ENCODE measurements at regions not wholly inside any gene's neighbourhood (a gene's known extent, or its start where the extent isn't known, plus 50 kb on each side); places are given as distances from the start of the nearest gene placed in this dataset.
"Not testable (repeated sequence)": the region's sequence is repeated elsewhere in the genome, so short reads cannot be mapped to it uniquely, and the experiment has no call there.

DNA sequence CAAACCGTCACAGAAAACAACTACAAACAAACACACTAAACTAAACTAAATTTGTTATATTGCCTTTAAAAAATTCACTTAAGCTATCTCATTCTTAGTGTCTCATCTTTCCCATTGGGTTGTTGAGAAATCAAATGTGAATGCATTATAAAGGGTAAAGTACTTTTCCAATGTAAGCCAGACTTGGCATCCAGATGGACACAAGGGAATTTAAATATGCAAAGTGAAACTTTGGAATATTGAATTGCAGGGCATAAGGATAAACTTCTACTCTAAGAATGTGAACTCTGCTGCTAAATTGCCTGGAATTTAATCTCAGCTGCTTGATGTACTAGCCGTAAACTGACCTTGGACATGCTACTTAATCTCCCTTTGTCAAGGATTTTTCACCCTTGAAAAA is 1554.6 kb downstream of the CDH8 start:
- no peak for DNase-seq

GRCh38 chr16:60478810-60479209 is 1557.4 kb downstream of the CDH8 start:
- DNase-seq, result no peak

DNA sequence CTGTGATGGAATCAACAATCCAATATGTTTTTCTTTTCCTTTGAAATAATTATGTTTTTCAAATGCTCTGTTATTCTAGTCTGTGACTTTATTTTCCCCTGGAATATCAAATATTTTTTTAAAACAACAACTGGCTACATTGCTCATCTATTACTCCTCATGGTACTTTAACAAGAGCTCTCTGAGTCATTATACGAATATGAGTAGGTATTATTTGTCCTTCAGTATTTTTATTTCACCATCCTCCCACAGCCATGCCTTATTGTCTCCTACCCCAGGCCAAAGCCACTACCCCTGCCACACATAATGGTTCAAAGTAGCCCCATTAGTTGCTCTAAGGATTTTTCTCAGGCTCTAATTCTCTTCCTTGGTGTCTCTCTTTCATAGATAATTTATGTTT is 1572.3 kb downstream of the CDH8 start:
- DNase-seq, result no peak

- DNase-seq, result no peak
Observed at GRCh38 chr16:60459463-60459862, 1576.8 kb downstream of the CDH8 start.

DNA sequence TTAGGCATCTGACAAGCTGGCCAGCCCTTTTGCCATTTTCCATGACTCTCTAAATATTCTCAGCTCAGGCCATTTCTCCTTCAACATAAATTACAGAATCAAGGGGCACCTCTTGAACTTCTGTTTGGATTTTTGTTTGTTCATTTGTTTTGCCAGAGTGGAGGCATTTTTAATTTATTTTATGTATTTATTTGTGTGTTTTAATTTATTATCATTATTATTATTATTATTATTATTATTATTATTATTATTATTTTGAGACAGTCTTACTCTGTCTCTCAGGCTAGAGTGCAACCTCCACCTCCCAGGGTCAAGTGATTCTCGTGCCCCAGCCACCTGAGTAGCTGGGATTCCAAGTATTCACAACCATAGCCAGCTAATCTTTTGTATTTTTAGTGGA is 1578.0 kb downstream of the CDH8 start:
- DNase-seq, result no peak

DNA sequence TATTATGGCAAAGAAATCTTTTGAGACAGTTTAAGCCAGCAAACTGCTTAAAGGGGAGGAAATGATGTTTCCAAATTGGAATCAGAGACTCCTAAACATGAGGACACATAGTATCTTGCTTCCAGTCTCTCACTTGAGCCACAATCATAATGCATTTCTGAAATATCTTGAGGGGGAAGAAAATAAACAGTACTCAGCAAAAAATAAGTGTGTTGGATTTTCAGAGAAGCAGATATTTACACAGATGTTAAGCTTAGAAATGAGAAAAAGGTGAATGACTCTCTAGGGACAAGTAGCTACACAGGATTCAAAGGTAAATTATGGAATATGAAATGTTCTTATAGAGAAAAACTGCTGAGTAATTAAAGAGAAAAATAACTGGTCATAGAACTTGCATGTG is 1583.6 kb downstream of the CDH8 start:
- no peak for DNase-seq

DNA sequence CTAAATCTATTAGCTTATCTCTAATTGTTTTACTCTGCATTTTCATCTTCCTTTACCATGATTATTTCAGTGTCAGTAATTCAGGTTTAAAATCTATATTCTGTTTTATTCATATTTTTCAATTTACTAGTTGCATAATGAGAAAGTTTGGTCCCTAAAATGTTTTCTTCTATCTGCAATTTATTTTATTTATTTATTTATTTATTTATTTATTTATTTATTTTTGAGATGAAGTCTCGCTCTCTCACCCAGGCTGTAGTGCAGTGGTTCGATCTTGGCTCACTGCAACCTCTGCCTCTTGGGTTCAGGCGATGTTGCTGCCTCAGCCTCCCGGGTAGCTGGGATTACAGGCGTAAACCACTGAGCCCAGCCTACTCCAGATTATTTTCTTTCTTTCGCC is 1597.3 kb downstream of the CDH8 start:
- DNase-seq, result no peak

DNA sequence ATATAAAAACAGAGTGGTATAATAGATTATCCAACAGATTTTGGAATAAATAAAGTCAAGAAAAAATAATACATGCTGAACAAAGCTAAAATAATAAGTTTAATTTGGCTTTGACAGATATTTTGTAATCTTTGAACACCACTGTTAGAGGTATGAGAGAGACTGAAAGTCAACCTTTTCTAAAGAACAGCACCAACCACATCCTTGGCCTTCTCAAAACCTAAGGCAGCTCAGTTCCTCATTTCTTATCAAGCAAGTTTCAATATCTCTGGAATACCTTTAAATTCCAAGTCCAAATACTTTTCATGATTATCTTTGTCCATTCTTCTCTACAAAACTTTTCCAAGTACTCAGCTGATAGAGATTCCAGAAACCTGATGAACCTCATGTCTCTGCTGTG is 1603.8 kb downstream of the CDH8 start:
- DNase-seq, result no peak

- no peak for DNase-seq
Observed at GRCh38 chr16:60419859-60420258, 1616.4 kb downstream of the CDH8 start.

DNA sequence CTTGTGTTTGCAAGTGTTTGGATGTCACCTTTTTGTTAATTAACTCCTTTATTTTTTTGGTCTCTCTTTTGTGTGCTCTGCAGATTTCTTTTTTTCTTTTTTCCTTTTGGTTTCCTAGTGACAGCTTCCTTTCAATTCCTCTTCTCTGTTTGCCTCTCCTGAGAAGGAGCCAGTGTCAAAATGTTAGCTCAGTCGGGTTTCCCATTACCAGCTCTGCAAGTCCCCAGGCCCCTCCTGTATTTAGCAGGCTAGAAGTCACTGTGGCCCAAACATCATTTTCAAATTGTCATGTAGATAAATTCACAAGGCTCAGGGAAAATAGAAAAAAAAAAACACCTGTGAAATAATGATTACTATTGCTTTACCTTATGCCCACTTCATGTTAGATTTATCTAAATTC is 1621.6 kb downstream of the CDH8 start:
- DNase-seq, result no peak

DNA sequence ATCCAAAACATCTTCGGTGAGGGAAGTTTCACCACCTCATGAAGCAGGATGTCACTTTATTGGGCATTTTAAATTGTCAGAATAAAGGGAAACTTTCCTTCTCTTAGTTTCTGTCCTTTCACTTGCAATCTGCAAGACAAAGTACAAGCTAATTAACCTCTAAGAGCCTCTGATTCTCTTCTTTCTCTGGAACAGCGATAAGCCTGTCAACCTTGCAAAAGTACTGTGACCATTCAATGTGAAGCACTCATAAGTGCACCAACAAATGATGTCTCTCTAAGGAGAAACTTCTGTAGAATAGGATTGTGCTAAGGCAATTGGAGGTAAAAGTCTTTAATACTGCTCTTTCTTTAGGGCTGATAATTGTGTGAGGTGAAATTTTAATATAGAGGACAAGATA is 1622.3 kb downstream of the CDH8 start:
- DNase-seq, result no peak

GRCh38 chr16:60407606-60408005 is 1628.6 kb downstream of the CDH8 start:
- DNase-seq, result no peak

GRCh38 chr16:60407034-60407433 is 1629.2 kb downstream of the CDH8 start:
- no peak for DNase-seq

GRCh38 chr16:60405286-60405685 is 1631.0 kb downstream of the CDH8 start:
- no peak for DNase-seq

GRCh38 chr16:60404401-60404800 is 1631.8 kb downstream of the CDH8 start:
- DNase-seq, result no peak

DNA sequence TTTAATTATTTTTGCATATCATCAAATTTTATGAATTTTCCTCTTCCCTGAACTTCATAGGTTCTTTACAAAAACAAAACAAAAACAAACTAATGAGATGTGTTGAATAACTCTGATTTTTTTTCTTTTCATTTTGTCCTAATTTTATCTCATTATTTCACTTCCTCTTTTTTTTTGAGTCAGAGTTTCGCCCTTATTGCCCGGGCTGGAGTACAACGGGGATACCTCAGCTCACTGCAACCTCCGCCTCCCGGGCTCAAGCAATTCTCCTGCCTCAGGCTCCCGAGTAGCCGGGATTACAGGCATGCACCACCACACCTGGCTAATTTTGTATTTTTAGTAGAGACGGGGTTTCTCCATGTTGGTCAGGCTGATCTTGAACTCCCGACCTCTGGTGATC is 1633.3 kb downstream of the CDH8 start:
- DNase-seq, result not testable (repeated sequence)

DNA sequence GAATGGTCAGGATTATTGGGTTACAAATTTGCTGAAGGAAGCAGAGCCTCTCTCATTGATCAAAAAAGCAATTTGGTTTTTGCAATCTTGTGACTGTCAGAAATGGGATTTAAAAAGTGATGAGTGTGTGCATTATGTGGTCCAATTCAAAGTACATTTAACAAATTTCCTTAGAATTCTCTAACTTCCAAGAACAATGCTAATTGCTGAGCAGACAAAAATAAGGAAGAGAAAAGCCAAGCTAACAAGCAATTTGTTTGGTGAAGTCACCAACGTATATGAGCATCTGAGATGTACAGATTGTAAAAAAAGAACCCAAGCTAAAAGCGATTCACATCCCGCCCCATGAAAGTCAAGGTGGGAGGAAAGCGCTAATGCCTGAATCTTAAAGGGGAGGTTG is 1643.9 kb downstream of the CDH8 start:
- DNase-seq, result no peak

DNA sequence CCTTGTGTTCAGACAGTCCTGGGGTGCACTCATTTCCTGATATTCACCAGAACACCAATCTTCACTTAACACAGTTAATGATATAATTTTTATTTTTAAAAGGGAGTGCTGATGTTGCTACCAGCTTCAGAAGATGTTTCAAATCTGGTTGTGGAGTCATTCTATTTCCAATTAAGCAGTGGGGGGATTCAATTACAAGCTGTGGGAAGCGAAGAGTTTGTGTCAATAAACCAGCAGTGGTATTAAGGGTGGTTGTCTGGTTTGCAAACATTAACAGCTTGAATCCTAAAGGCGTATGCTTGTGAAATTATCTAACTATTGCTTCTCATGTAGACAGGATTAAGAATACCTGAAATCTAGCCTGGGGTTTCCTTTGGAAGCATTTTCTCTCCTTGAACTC is 1637.5 kb upstream of the GOT2 start:
- DNase-seq, result no peak

GRCh38 chr16:60367739-60368138 is 1633.6 kb upstream of the GOT2 start:
- no peak for DNase-seq

DNA sequence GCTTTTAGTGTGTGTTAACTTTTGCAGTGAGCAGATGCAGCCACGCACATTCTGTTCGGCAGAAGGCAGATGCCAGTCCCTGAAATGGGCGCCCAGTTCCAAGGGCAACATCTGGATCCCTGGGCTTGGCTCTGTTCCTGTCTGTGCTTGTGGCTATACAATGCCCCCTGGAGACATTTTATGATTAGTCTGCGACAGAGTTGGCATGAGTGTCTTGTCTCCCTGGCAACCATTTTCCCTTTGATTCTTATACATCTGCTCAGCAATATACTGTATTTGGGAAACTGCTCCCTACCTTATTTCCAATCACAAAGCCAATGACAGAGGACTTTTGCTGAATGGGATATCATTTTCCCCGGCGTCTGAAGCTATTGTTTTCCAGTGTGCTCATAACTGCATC is 1629.5 kb upstream of the GOT2 start:
- DNase-seq, result no peak

DNA sequence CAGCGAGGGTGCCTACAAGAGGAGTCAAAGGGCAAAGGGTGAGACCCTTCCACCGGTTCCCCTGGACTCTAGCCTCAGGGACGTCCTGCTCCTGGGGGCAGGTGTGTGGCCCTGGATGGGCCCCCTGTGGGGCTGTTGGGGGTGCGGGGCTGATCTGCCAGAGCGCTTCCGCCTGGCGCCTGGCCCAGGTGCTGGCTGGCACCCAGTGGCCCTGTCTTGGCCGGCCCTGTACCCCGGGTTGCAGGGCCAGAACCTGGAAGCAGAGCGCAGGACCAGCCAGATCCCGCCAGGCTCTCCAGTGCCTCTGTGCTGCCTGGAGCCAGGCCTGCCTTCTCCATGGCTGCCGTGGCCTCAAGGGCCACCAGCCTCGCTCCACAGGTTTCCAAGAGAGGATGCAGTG is 1625.8 kb upstream of the GOT2 start:
- not testable (repeated sequence) for DNase-seq

GRCh38 chr16:60359412-60359811 is 1625.3 kb upstream of the GOT2 start:
- not testable (repeated sequence) for DNase-seq

DNA sequence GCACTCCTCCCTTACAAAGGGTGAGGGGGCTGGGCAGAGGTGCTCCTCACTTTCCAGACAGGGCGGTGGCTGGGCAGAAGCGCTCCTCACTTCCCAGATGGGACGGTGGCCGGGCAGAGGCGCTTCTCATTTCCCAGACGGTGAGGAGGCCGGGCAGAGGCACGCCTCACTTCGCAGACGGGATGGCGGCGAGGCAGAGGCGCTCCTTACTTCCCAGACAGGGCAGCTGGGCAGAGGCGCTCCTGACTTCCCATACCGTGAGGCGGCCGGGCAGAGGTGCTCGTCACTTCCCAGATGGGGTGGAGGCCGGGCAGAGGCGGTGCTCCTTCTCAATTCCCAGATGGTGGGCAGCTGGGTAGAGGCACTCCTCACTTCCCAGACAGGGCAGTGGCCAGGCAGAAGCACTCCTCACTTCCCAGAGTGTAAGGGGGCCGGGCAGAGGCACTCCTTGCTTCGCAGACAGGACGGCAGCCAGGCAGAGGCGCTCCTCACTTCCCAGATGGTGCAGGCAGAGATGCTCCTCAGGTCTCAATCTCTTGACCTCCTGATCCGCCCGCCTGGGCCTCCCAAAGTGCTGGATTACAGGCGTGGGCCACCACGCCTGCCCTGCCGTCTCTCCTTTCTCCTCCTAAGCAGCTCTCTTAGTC is 1623.9 kb upstream of the GOT2 start:
- DNase-seq, result not testable (repeated sequence)

GRCh38 chr16:60346256-60346655 is 1612.1 kb upstream of the GOT2 start:
- DNase-seq, result no peak

DNA sequence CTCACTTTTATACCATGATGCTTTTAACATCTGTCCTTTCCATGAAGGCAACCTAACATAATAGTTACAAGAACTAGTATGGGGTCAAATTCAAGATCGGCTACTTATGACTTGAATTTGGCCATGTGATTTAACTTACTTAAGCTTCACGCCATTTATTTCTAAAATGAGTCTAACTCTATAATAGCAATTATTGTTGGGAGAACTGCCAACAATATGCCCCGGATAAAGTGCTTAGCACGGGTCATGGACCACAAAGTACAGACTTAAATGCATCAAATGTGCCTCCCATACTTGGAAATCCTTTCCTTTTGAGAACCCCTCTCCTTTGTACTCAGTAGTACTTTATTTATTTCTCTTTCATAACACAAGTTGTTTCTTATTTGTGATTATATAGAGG is 1603.6 kb upstream of the GOT2 start:
- DNase-seq, result no peak

DNA sequence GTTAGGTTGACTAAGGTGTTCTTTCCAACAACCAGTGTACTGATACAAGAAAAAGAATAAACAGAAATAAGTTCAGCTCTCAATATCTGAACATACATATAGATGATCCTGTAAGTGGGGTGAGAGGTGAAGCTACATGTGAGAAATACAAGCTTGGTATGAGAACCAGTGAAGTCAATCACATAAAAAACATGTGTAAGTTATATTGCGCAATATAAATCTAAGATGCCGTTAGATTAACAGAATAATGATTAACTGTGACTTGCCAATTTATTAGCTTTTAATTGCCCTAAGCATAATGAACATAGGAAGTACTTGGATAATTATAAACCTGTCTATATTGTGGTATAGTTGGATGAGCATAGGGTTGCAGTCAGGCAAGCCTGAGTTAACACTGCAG is 1597.1 kb upstream of the GOT2 start:
- no peak for DNase-seq
